ENCODE measurements at regions not wholly inside any gene's neighbourhood (a gene's known extent, or its start where the extent isn't known, plus 50 kb on each side); places are given as distances from the start of the nearest gene placed in this dataset.

GRCh38 chr5:124816381-124816780 lies 69.9 kb upstream of the ZNF608 start:
- no peak overlapping the region for H3K27ac Mint-ChIP-seq
- peaks cover 3% of the 10 kb centered on the region for H3K27me3 Mint-ChIP-seq (ENCODE audit: insufficient read depth)
- H3K4me1 Mint-ChIP-seq (ENCODE audit: low read depth), result no peaks in the 10 kb centered on the region
- no peaks in the 10 kb centered on the region for H3K36me3 Mint-ChIP-seq (ENCODE audit: low read depth)
- DNase-seq, result no peak
- H3K9me3 Mint-ChIP-seq, result 0 out of 2 replicates have a peak, but pooled peaks cover 2% of the 10 kb centered on the region
- TF ChIP-seq CTCF (IDR thresholded peaks at IDR 0.05), result no peak
- H3K4me3 Mint-ChIP-seq, result no peak overlapping the region

GRCh38 chr5:124819201-124819600 lies 72.8 kb upstream of the ZNF608 start:
- H3K27me3 Mint-ChIP-seq (ENCODE audit: insufficient read depth), result no peaks in the 10 kb centered on the region; the same call in 1 of the 2 replicates
- no peak for DNase-seq
- no peak for TF ChIP-seq CTCF (IDR thresholded peaks at IDR 0.05)
- no peak overlapping the region for H3K4me3 Mint-ChIP-seq
- H3K36me3 Mint-ChIP-seq (ENCODE audit: low read depth), result no peaks in the 10 kb centered on the region
- H3K27ac Mint-ChIP-seq, result no peak overlapping the region
- H3K9me3 Mint-ChIP-seq, result 0 out of 2 replicates have a peak, but pooled peaks cover 5% of the 10 kb centered on the region
- H3K4me1 Mint-ChIP-seq (ENCODE audit: low read depth), result no peaks in the 10 kb centered on the region

GRCh38 chr5:124822647-124823046 lies 76.2 kb upstream of the ZNF608 start:
- H3K27ac Mint-ChIP-seq, result no peak overlapping the region
- H3K27me3 Mint-ChIP-seq (ENCODE audit: insufficient read depth), result no peaks in the 10 kb centered on the region
- H3K4me3 Mint-ChIP-seq, result no peak overlapping the region
- H3K36me3 Mint-ChIP-seq (ENCODE audit: low read depth), result no peaks in the 10 kb centered on the region
- H3K9me3 Mint-ChIP-seq, result 0 out of 2 replicates have a peak, but pooled peaks cover 5% of the 10 kb centered on the region
- DNase-seq, result no peak
- TF ChIP-seq CTCF (IDR thresholded peaks at IDR 0.05), result no peak
- H3K4me1 Mint-ChIP-seq (ENCODE audit: low read depth), result no peaks in the 10 kb centered on the region

- Mint-ChIP-seq H3K27me3 (ENCODE audit: insufficient read depth) (no peaks in the 10 kb centered on the region), H3K9me3 (0 out of 2 replicates have a peak, but pooled peaks cover 5% of the 10 kb centered on the region), H3K36me3 (ENCODE audit: low read depth) (no peaks in the 10 kb centered on the region), H3K4me1 (ENCODE audit: low read depth) (no peaks in the 10 kb centered on the region), H3K27ac (no peak overlapping the region), H3K4me3 (no peak overlapping the region)
- no peak for TF ChIP-seq CTCF (IDR thresholded peaks at IDR 0.05)
- DNase-seq, result no peak
These were observed 76.9 kb upstream of the ZNF608 start for GRCh38 chr5:124823380-124823779.

- no peak for TF ChIP-seq CTCF (IDR thresholded peaks at IDR 0.05)
- H3K36me3 Mint-ChIP-seq (ENCODE audit: low read depth), result no peaks in the 10 kb centered on the region
- no peak overlapping the region for H3K4me3 Mint-ChIP-seq
- no peaks in the 10 kb centered on the region for H3K27me3 Mint-ChIP-seq (ENCODE audit: insufficient read depth)
- no peaks in the 10 kb centered on the region for H3K4me1 Mint-ChIP-seq (ENCODE audit: low read depth)
- 0 out of 2 replicates have a peak, but pooled peaks cover 5% of the 10 kb centered on the region for H3K9me3 Mint-ChIP-seq
- no peak for DNase-seq
- no peak overlapping the region for H3K27ac Mint-ChIP-seq
These were observed 78.3 kb upstream of the ZNF608 start for GRCh38 chr5:124824637-124825158.

All from HFFc6 (cell line).